Renal cortex interstitium (tissue), 11 donors: ENCODE measurements at regions not wholly inside any gene's neighbourhood (a gene's known extent, or its start where the extent isn't known, plus 50 kb on each side); places are given as distances from the start of the nearest gene placed in this dataset.
"Not testable (repeated sequence)": the region's sequence is repeated elsewhere in the genome, so short reads cannot be mapped to it uniquely, and the experiment has no call there.

ENCODE experiments used
- DNase-seq, 11 donors: peaks; one replicate each; pipeline ENCODE4 v3.0.0-alpha.2; 2013; ENCODE audit warnings: low read depth in 9 of 11, low spot score in 4 of 11; ENCODE audit errors: extremely low read depth in 1 of 11

GRCh38 chr1:80640978-80641377 lies 1159.8 kb upstream of the ADGRL2 start:
- DNase-seq: no peak

- DNase-seq: no peak
These were observed 1160.8 kb upstream of the ADGRL2 start for GRCh38 chr1:80639777-80640533.

DNA sequence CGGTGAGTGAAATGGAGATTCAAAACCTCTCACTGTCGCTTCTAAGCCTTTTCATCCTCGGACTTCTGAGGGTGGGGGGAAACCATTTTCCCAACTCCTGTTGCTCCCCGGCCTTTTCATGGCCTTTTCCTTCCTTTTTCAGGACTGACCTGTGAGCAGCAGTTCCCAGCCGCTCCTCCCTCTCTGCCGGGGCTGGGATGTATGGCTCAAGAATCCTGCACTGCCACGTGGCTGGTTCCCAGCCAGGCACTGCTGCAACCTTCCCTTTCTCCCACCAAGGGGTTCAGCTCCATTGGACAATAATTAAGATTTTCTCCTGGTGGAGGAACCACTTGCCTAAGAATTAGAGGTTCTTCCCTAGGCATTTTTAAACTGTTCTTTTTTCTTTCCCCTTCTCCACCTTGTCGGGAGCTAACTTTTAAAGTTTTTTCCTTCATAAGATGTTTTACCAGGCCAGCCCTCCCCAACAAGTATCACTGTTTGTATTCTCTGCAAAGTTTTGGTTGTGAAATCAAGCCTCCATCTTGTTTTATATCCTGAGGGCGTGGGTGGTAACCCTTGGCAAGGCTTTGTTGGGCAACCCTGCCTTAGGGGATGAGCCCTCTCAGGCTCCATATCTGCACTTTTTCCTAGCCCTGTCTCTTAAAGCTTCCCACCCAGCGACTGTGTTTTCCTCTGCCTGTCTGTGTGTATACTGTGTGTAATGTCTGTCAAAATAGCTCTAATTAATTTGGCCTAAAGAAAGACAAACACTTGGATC lies 1166.6 kb upstream of the ADGRL2 start:
- no peak for DNase-seq

- no peak for DNase-seq
These were observed 1168.5 kb upstream of the ADGRL2 start for GRCh38 chr1:80632284-80632683.

DNA sequence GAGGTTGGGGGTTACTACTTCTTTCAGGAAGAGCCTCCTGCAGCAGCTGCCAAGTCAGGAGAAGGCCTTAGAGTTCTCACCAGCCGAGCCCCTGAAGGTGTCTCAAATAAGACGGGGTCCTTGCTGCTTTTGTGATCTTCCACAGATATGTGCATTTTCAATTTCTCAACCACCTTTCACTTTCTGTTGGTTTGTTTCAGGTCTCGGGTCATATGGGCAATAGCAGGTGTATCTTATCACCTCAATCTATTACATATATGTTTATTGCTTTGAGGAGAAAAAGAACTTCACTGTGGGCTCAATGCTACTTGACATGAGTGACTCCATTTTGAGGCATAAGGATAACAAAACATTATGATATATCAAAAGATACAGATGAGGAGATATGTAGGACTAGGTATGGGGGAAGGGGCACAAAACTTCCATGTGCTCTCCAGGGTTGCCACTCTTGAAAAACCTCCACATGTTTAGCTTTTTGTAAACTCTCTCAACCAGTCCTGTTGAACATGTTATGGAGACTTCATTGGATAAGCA lies 1171.4 kb upstream of the ADGRL2 start:
- DNase-seq: no peak

DNA sequence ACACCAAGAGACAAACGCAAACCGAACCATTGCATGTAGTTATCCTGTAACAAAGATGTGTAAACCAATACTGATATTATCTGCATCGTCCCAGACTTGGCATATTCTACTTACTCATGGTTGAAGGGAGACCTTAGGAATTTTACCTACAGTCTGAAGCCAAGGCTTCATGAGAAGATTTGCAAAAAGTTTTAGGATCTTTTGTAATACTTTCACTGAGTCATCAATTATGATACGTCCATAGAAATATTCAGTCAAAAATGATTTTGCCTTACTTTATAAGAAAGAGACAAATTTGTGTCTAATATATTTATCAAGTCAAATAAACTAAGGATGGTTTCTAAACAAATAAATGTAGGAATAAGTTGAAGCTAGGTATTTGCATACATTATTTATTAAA lies 1176.1 kb upstream of the ADGRL2 start:
- DNase-seq: no peak

DNA sequence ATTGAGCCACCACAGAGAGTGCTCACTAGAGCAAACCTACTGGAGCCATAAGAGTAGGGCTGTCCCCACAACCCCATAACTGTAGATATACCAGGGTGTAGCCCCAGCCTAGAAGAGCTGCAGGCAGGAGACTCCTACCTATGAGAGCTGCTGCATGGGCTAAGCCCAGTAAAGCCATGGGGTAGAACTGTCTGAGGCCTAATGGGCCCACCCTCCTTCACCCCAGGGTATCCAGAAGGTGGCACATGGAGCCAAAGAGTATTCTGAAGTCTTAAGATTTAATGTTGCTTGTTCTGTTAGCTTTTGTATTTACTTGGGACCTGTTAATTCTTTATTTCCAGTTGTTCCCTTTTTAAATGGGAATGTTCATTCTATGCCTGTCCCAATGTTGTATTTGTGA lies 1193.7 kb upstream of the ADGRL2 start:
- DNase-seq: no peak

DNA sequence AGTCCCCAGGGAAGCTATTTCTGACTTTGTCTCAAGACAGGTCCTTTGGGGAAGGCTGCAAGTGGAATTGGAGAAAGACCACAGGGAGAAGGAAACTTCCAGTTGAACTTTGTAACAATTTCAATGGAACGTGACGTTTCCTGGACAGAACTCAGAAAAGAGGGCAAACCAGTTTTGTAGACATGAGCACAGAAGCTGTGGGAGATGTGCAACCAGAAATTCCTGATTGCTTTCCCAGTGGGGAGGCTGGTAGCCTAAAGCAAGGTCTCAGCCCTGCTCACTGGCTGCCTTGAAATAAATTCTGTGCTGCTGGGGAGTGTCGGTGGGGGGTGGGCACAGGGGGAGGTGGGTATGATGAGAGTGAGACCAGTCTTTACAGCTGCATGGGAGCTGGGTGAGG lies 1206.7 kb upstream of the ADGRL2 start:
- DNase-seq: peak in 1 of 11 donors; percentile 1

GRCh38 chr1:80593197-80593596 lies 1207.5 kb upstream of the ADGRL2 start:
- no peak for DNase-seq

- no peak for DNase-seq
These were observed 1217.8 kb upstream of the ADGRL2 start for GRCh38 chr1:80582980-80583379.

DNA sequence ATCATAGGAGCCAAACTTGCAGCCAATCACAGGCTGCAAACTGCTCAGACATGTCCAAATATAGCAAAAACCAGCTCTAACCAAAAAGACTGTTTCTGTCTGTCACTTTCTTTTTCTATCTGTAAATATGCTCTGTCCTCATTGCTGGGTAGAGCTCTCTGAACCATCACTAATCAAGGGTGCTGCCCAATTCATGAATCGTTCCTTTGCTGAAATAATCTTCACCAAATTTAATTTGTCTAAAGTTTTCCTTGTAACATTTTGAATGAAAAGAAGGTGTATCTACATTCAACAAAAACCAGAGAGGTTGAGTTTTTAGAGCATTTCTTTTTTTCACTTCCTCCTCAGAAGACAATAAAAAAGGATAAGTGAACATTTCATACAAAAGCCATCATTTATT lies 1221.7 kb upstream of the ADGRL2 start:
- no peak for DNase-seq

DNA sequence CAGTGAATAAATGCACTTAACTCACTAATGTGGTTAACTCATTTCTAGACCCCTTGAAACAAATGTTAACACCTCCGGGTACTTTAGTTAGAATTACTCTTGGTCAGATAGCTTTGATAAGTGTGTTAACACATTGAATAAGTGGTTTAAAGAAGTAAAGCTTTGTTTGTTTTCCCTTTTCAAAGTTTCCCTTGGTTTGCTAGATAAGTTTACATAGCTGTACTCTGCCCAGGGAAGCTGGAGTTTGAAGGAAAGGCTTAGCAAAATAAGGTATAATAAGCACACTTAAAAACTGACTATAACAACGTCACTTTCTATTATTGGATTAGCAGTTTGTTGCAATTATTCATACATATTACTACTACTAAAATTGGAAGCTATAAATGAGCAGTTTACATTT lies 1233.9 kb upstream of the ADGRL2 start:
- DNase-seq: no peak

GRCh38 chr1:80566123-80566522 lies 1234.6 kb upstream of the ADGRL2 start:
- no peak for DNase-seq

DNA sequence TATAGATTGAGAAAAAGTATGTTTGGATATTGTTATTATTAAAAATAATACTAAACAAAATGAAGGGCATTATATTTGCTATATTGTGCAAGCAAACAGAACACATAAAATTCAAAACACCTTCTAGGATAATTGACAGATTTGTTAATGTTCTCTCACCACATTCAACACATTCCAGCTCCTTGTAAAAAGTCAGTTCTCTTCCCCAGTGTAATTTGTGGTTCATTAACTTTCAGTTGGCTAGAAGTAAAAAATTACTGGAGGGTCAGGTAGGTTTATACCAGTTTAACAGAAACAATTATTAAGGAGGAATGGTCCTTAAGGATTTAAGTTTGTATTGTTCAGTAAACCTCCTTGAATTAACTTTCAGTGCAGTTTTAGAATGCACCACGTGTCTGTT lies 1235.3 kb upstream of the ADGRL2 start:
- peak in 8 of 11 donors; percentile 1 to 37 (median 16) for DNase-seq

GRCh38 chr1:80542231-80542630 lies 1258.5 kb upstream of the ADGRL2 start:
- no peak for DNase-seq

DNA sequence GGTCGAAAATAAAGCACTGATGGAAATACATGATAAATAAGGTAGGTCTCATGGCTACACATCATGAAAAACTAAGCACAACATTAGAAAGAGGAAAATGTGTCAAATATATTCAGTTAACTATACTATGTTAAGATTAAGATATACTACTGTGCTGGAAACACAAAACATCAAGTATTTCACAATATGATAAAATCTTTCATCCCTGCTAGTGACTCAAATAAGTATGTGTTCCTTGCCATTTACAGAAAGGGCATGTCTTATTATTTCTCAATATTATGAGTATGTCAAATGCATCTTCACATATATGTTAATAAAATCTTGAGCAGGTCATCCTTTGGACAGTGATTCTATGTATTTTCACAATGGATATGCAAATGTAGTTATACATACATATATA lies 1260.1 kb upstream of the ADGRL2 start:
- DNase-seq: no peak

GRCh38 chr1:80540149-80540548 lies 1260.6 kb upstream of the ADGRL2 start:
- no peak for DNase-seq

- not testable (repeated sequence) for DNase-seq
These were observed 1261.4 kb upstream of the ADGRL2 start for GRCh38 chr1:80539298-80539697.

- DNase-seq: no peak
These were observed 1264.3 kb upstream of the ADGRL2 start for GRCh38 chr1:80536461-80536860.

- DNase-seq: peak in 5 of 11 donors; percentile 18 to 62 (median 32)
These were observed 1265.3 kb upstream of the ADGRL2 start for GRCh38 chr1:80535466-80535865.
